OCI-LY7 (cell line): ENCODE measurements at regions not wholly inside any gene's neighbourhood (a gene's known extent, or its start where the extent isn't known, plus 50 kb on each side); places are given as distances from the start of the nearest gene placed in this dataset.

Experiments
- CTCF ChIP-seq: fragments of 200-600 bp; sonication (generic); conservative IDR thresholded peaks from 2 replicates; pipeline ENCODE4 v1.5.1; 2014; ENCODE audit warnings: mild to moderate bottlenecking, antibody characterized with exemption, low read length, moderate library complexity, mixed read lengths
- EZH2phosphoT487 ChIP-seq: fragments of 200-600 bp; sonication (generic); IDR thresholded peaks from 2 replicates; pipeline ENCODE4 v1.6.1; 2018; ENCODE audit warnings: low read depth, borderline replicate concordance, mild to moderate bottlenecking, mixed run types, antibody characterized with exemption, low read length, moderate library complexity, mixed read lengths

GRCh38 chr6:138620630-138621029 is 121.3 kb upstream of the NHSL1 start:
- TF ChIP-seq CTCF (no peak), EZH2phosphoT487 (no peak)
